ENCODE measurements at regions not wholly inside any gene's neighbourhood (a gene's known extent, or its start where the extent isn't known, plus 50 kb on each side); places are given as distances from the start of the nearest gene placed in this dataset.

DNA sequence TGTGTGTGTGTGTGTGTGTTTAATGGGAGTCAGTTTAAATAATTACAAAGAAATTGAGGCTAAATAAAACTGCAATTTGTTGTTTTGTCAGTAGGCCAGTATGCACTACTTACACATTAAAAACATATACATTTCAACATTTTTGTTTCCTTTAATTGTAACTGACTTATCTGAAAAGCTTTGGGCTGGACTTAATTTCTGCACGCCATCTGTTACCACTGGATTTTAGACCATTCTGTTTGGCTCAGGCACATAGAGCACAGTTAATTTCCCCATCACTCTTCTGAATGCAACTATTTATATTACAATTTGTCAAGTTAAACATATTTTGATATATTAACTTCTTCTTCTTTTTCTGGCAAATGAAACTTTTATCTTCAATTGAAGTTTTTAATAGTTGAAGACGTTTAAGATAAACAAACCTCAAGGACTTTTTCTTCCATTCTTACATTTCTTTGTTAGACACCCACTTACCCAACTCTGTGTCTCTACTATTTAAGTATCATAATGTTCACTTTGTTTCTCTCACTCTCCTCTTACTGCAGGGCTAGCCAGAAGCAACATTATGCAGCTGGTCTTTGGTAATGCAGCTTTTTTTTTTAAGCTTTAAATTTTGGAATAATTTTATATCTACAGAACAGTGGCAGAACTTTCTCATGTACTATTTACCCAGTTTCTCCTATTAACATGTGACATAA lies 253.4 kb upstream of the ANKH start:
- TF ChIP-seq POLR2A (IDR thresholded peaks at IDR 0.05) = no peak
- TF ChIP-seq CTCF (IDR thresholded peaks at IDR 0.05) = no peak
- 44 to 60% (median 51%) methylated on average over 2 of the region's 2 CpGs for WGBS, 4 donors
- Histone ChIP-seq H3K27ac (no peak overlapping the region), H3K36me3 (replicated peaks in 1 of 2) (no peaks in the 10 kb centered on the region), H3K4me3 (no peak overlapping the region), H3K27me3 (no peaks in the 10 kb centered on the region), H3K4me1 (replicated peaks in 1 of 2) (no peaks in the 10 kb centered on the region), H3K9me3 (replicated peaks in 1 of 3) (no peaks in the 10 kb centered on the region)
- intact Hi-C loops (cut with DNase I) = no loop called here
- DNase-seq = no peak

- Histone ChIP-seq H3K27ac (no peak overlapping the region), H3K36me3 (replicated peaks in 1 of 2) (no peaks in the 10 kb centered on the region), H3K4me3 (no peak overlapping the region), H3K9me3 (replicated peaks in 1 of 3) (no peaks in the 10 kb centered on the region), H3K27me3 (no peaks in the 10 kb centered on the region), H3K4me1 (replicated peaks in 1 of 2) (no peaks in the 10 kb centered on the region)
- intact Hi-C loops (cut with DNase I) = no loop called here
- no peak for DNase-seq
- WGBS, 4 donors = 68 to 82% (median 74%) methylated on average over 3 of the region's 3 CpGs
- TF ChIP-seq CTCF (IDR thresholded peaks at IDR 0.05) (no peak), POLR2A (IDR thresholded peaks at IDR 0.05) (no peak)
These were observed 252.9 kb upstream of the ANKH start for GRCh38 chr5:15124461-15124860.

DNA sequence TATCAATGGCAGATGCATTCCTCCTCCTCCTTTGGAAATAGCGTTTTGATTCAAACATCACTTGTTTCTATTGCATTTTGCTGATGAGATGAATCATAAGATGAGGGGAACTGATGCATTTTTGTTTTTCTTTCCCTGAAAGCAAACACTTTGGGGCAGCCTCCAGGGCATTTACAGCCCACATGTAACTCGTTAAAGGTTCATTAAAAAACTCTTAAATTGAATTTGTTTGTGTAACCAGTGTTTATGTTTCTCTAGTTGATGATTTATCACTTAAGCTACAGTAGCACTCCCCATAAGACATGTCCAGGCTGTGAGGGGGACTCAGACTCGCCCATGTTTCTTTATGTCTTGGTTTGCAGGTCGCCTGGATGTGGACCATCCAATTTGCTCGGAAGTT lies 246.1 kb upstream of the ANKH start:
- no peaks in the 10 kb centered on the region for H3K36me3 ChIP-seq (replicated peaks in 1 of 2)
- no peak for TF ChIP-seq CTCF (IDR thresholded peaks at IDR 0.05)
- TF ChIP-seq POLR2A (IDR thresholded peaks at IDR 0.05) = no peak
- no peak overlapping the region for H3K4me3 ChIP-seq
- DNase-seq = no peak
- no peak overlapping the region for H3K27ac ChIP-seq
- no peaks in the 10 kb centered on the region for H3K27me3 ChIP-seq
- no peaks in the 10 kb centered on the region for H3K9me3 ChIP-seq (replicated peaks in 1 of 3)
- no peaks in the 10 kb centered on the region for H3K4me1 ChIP-seq (replicated peaks in 1 of 2)
- 40 to 46% (median 43%) methylated on average over 5 of the region's 5 CpGs for WGBS, 4 donors
- intact Hi-C loops (cut with DNase I) = no loop called here

- intact Hi-C loops (cut with DNase I) = no loop called here
- 41 to 58% (median 55%) methylated on average over 3 to 5 of the region's 5 CpGs for whole genome bisulfite sequencing, 4 donors
- no peaks in the 10 kb centered on the region for H3K36me3 ChIP-seq (replicated peaks in 1 of 2)
- TF ChIP-seq POLR2A (IDR thresholded peaks at IDR 0.05) (no peak), CTCF (IDR thresholded peaks at IDR 0.05) (no peak)
- no peak for DNase-seq
- H3K9me3 ChIP-seq (replicated peaks in 1 of 3) = no peaks in the 10 kb centered on the region
- no peak overlapping the region for H3K27ac ChIP-seq
- H3K4me3 ChIP-seq = no peak overlapping the region
- H3K4me1 ChIP-seq (replicated peaks in 1 of 2) = no peaks in the 10 kb centered on the region
- H3K27me3 ChIP-seq = no peaks in the 10 kb centered on the region
These were observed 245.4 kb upstream of the ANKH start for GRCh38 chr5:15116996-15117395.
